Naive B cell (primary cell): ENCODE measurements at regions not wholly inside any gene's neighbourhood (a gene's known extent, or its start where the extent isn't known, plus 50 kb on each side); places are given as distances from the start of the nearest gene placed in this dataset.

Experiments
- ATAC-seq, 2 donors: fragments of 150-1000 bp; cut with Tn5 transposase; 2 replicates each; pipeline ENCODE4 v1.10.0; 2021; ENCODE audit warnings: low read depth in 2 of 2, mild to moderate bottlenecking in 2 of 2, moderate library complexity in 2 of 2
- DNase-seq: peaks from one replicate; pipeline ENCODE4 v3.0.0; 2022
- H3K27ac Mint-ChIP-seq, 6 donors: one replicate each; pipeline ENCODE4 v1.8.0; 2020 to 2022; ENCODE audit warnings: mild to moderate bottlenecking in 6 of 6, mixed read lengths in 6 of 6, moderate library complexity in 5 of 6, inconsistent platforms in 2 of 6
- H3K27me3 Mint-ChIP-seq, 3 donors: one replicate each; pipeline ENCODE4 v1.8.0; 2021 to 2022; ENCODE audit warnings: mixed read lengths in 3 of 3, mild to moderate bottlenecking in 1 of 3
- H3K36me3 Mint-ChIP-seq, 2 donors: one replicate each; pipeline ENCODE4 v1.8.0; 2020 to 2022; ENCODE audit warnings: mixed read lengths in 2 of 2, inconsistent platforms in 1 of 2, mild to moderate bottlenecking in 1 of 2
- H3K4me1 Mint-ChIP-seq, 3 donors: one replicate each; pipeline ENCODE4 v1.8.0; 2020 to 2022; ENCODE audit warnings: mixed read lengths in 3 of 3, inconsistent platforms in 1 of 3, mild to moderate bottlenecking in 1 of 3, moderate library complexity in 1 of 3
- H3K4me3 Mint-ChIP-seq, 8 donors: one replicate each; pipeline ENCODE4 v1.8.0; 2020 to 2022; ENCODE audit warnings: mild to moderate bottlenecking in 8 of 8, mixed read lengths in 8 of 8, moderate library complexity in 8 of 8, inconsistent platforms in 2 of 8
- H3K9me3 Mint-ChIP-seq, 7 donors: one replicate each; pipeline ENCODE4 v1.8.0; 2020 to 2022; ENCODE audit warnings: mixed read lengths in 7 of 7, mild to moderate bottlenecking in 5 of 7, inconsistent platforms in 2 of 7, moderate library complexity in 1 of 7

GRCh38 chr14:106872611-106873446 lies 1346.4 kb downstream of the TMEM121 start:
- Mint-ChIP-seq H3K9me3 (no peaks in the 10 kb centered on the region), H3K27me3 (peaks cover 4 to 8% (median 7%) of the 10 kb centered on the region in 3 donors), H3K36me3 (no peaks in the 10 kb centered on the region), H3K4me1 (peaks cover 23 to 44% (median 36%) of the 10 kb centered on the region in 3 donors), H3K27ac (peak overlapping the region in 5 of 6 donors; percentile 41 to 91 (median 49)), H3K4me3 (peak overlapping the region; percentile 71 to 93 (median 82))
- DNase-seq (peak; percentile 88), ATAC-seq (peak; percentile 76 to 77)

DNA sequence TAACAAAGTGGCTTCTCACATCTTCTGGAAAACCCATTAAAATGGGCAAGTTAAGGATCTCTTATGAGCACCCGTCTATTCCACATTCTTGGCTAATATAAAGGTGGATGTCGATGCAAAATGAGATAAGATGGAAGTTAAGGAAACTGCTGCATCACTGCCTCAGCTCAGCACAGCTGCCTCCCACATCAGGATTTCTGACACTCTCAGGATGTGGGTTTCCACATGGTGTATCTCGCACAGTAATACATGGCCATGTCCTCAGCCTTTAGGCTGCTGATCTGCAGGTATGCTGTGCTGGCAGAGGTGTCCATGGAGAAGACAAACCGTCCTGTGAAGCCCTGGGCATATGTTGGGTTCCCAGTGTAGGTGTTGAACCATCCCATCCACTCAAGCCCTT lies 1348.0 kb downstream of the TMEM121 start:
- H3K27ac Mint-ChIP-seq: no peak overlapping the region
- ATAC-seq (no peak), DNase-seq (no peak)
- peak overlapping the region in 1 of 8 donors; percentile 6 for H3K4me3 Mint-ChIP-seq
- peaks cover 4 to 12% (median 7%) of the 10 kb centered on the region in 3 donors for H3K27me3 Mint-ChIP-seq
- no peaks in the 10 kb centered on the region for H3K9me3 Mint-ChIP-seq
- no peaks in the 10 kb centered on the region for H3K36me3 Mint-ChIP-seq
- peaks cover 24 to 46% (median 36%) of the 10 kb centered on the region in 3 donors for H3K4me1 Mint-ChIP-seq

DNA sequence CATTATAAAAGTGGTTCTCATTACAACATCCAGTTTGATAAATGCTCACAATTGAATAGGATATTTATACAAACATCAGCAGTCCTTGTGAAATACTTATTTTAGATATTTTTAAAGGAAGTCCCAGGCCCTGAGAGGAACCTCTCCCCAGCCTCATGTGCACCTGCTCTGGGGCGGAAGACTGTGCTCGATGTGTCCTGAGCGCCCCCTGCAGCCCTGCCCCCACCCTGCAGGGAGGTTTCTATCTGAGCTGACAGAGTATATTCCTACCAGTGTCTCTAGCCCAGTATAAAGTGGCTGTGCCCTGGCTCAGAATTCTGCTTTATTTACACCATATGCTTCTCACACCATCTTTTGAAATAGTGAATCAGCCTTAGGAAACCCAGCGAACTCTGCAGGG lies 1349.1 kb downstream of the TMEM121 start:
- Mint-ChIP-seq H3K36me3 (no peaks in the 10 kb centered on the region), H3K27me3 (peaks cover under 1 to 12% (median 7%) of the 10 kb centered on the region in 3 donors), H3K4me1 (peaks cover 24 to 46% (median 36%) of the 10 kb centered on the region in 3 donors), H3K9me3 (no peaks in the 10 kb centered on the region), H3K27ac (no peak overlapping the region), H3K4me3 (peak overlapping the region in 5 of 8 donors; percentile 30 to 80 (median 37))
- ATAC-seq: peak; percentile 71 to 74
- peak; percentile 69 for DNase-seq

GRCh38 chr14:106876711-106877110 lies 1350.3 kb downstream of the TMEM121 start:
- H3K4me3 Mint-ChIP-seq: no peak overlapping the region
- H3K4me1 Mint-ChIP-seq: peaks cover 24 to 46% (median 36%) of the 10 kb centered on the region in 3 donors
- no peaks in the 10 kb centered on the region for H3K9me3 Mint-ChIP-seq
- H3K36me3 Mint-ChIP-seq: no peaks in the 10 kb centered on the region
- ATAC-seq (no peak), DNase-seq (no peak)
- peak overlapping the region in 1 of 6 donors; percentile 54 for H3K27ac Mint-ChIP-seq
- peaks cover 0 to 12% (median 7%) of the 10 kb centered on the region in 3 donors for H3K27me3 Mint-ChIP-seq

DNA sequence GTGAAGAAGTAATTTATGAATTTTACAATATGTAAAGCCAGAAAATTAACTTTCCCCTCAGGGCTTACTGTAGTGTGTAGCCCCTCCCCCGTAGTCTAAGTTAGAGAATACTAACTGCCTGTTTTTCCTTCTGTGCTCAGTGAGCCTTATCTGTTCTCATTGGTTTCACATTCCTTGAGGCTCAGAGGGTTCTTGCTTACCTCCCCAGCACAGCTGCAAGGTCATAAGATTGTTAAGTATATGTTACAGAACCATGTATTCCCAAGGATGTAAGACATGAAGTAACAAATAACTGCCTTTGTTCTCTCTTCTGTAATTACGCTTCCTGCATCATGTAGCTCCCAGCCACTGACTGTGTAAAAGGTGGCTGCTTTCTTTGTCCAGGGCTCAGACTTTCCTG lies 1351.1 kb downstream of the TMEM121 start:
- Mint-ChIP-seq H3K9me3 (no peaks in the 10 kb centered on the region), H3K4me3 (peak overlapping the region in 1 of 8 donors; percentile 5), H3K36me3 (no peaks in the 10 kb centered on the region), H3K4me1 (peaks cover 24 to 41% (median 31%) of the 10 kb centered on the region in 3 donors), H3K27ac (no peak overlapping the region), H3K27me3 (peaks cover 0 to 12% (median 7%) of the 10 kb centered on the region in 3 donors)
- DNase-seq: no peak
- no peak for ATAC-seq

DNA sequence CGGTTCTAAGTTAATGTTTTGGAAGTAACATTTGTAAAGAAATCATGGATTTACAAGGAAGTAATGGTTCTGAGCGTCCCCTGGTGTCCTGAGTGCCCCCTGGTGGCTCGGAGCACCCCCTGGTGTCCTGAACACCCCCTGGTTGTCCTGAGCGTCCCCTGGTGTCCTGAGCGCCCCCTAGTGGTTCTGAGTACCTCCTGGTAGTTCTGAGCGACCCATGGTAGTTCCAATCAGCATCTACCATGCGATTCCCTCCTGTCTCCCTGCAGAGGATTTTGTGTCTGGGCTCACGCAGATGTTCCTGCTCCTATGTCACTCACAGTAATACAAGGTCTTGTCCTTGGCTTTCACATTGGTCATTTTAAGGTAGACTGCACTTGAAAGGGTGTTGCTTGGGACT lies 1352.9 kb downstream of the TMEM121 start:
- Mint-ChIP-seq H3K27ac (no peak overlapping the region), H3K4me1 (peaks cover 16 to 31% (median 21%) of the 10 kb centered on the region in 3 donors), H3K9me3 (peaks cover 0 to 1% (median 0%) of the 10 kb centered on the region in 7 donors), H3K4me3 (no peak overlapping the region), H3K27me3 (peaks cover 0 to 12% (median 7%) of the 10 kb centered on the region in 3 donors), H3K36me3 (no peaks in the 10 kb centered on the region)
- DNase-seq (peak; percentile 55), ATAC-seq (peak; percentile 60 to 72)

GRCh38 chr14:106883218-106883692 lies 1356.9 kb downstream of the TMEM121 start:
- Mint-ChIP-seq H3K36me3 (no peaks in the 10 kb centered on the region), H3K27ac (peak overlapping the region in 1 of 6 donors; percentile 54), H3K27me3 (peaks cover 0 to under 1% (median 0%) of the 10 kb centered on the region in 3 donors), H3K4me3 (no peak overlapping the region), H3K9me3 (peaks cover 0 to 1% (median 0%) of the 10 kb centered on the region in 7 donors), H3K4me1 (no peaks in the 10 kb centered on the region)
- DNase-seq (no peak), ATAC-seq (peak; percentile 35 to 54)
